ENCODE measurements at regions not wholly inside any gene's neighbourhood (a gene's known extent, or its start where the extent isn't known, plus 50 kb on each side); places are given as distances from the start of the nearest gene placed in this dataset.

GRCh38 chr4:59039046-59039445, 1928.9 kb upstream of the IGFBP7 start:
- no peak overlapping the region for H3K4me3 ChIP-seq
- no peaks in the 10 kb centered on the region for H3K79me2 ChIP-seq (replicated peaks; ENCODE audit: insufficient read depth)
- H3K4me2 ChIP-seq = no peak overlapping the region
- H2AFZ ChIP-seq = no peak overlapping the region
- no peaks in the 10 kb centered on the region for H3K4me1 ChIP-seq (ENCODE audit: insufficient read depth)
- H3K36me3 ChIP-seq (ENCODE audit: insufficient read depth) = no peaks in the 10 kb centered on the region
- Mint-ChIP-seq H3K36me3 (ENCODE audit: low read depth) (no peaks in the 10 kb centered on the region), H3K4me1 (peaks cover 7% of the 10 kb centered on the region; the same call in 1 of the 3 replicates), H3K9me3 (no peaks in the 10 kb centered on the region), H3K4me3 (no peak overlapping the region), H3K27ac (no peak overlapping the region), H3K27me3 (ENCODE audit: insufficient read depth, low read depth, poor library complexity) (no peaks in the 10 kb centered on the region)
- H3K27me3 ChIP-seq (ENCODE audit: insufficient read depth) = no peaks in the 10 kb centered on the region
- H3K27ac ChIP-seq (ENCODE audit: low read depth) = no peak overlapping the region
- no peaks in the 10 kb centered on the region for H3F3A ChIP-seq (replicated peaks; ENCODE audit: low read depth)
- no peaks in the 10 kb centered on the region for H4K20me1 ChIP-seq (replicated peaks; ENCODE audit: insufficient read depth)
- TF ChIP-seq CTCF (conservative IDR thresholded peaks at IDR 0.05; ENCODE audit: low read depth in 2 of 2) (no peak), CREB1 (CRISPR knock-in tag; IDR thresholded peaks at IDR 0.05; ENCODE audit: low read depth) (no peak), POLR2AphosphoS5 (IDR thresholded peaks at IDR 0.05; ENCODE audit: low read depth) (no peak), REST (IDR thresholded peaks at IDR 0.05; ENCODE audit: unreplicated experiment) (no peak), ETS1 (IDR thresholded peaks at IDR 0.05) (no peak), ZNF331 (CRISPR knock-in tag; IDR thresholded peaks at IDR 0.05; ENCODE audit: low read depth) (no peak), STAT1 (IDR thresholded peaks at IDR 0.05; ENCODE audit: unreplicated experiment) (no peak), EZH2phosphoT487 (IDR thresholded peaks at IDR 0.05; ENCODE audit: unreplicated experiment) (no peak), EZH2 (IDR thresholded peaks at IDR 0.05; ENCODE audit: low read depth, unreplicated experiment) (no peak), NANOG (IDR thresholded peaks at IDR 0.05; ENCODE audit: borderline replicate concordance) (no peak), ZNF462 (CRISPR knock-in tag; IDR thresholded peaks at IDR 0.05) (no peak), JUNB (IDR thresholded peaks at IDR 0.05; ENCODE audit: unreplicated experiment) (no peak), ZNF114 (CRISPR knock-in tag; IDR thresholded peaks at IDR 0.05) (no peak)
- ATAC-seq (no peak), DNase-seq (ENCODE audit: low spot score) (no peak)
- no peaks in the 10 kb centered on the region for H3K9me2 ChIP-seq (ENCODE audit: insufficient read depth)
